ENCODE measurements at regions not wholly inside any gene's neighbourhood (a gene's known extent, or its start where the extent isn't known, plus 50 kb on each side); places are given as distances from the start of the nearest gene placed in this dataset.
"Not testable (repeated sequence)": the region's sequence is repeated elsewhere in the genome, so short reads cannot be mapped to it uniquely, and the experiment has no call there.

DNA sequence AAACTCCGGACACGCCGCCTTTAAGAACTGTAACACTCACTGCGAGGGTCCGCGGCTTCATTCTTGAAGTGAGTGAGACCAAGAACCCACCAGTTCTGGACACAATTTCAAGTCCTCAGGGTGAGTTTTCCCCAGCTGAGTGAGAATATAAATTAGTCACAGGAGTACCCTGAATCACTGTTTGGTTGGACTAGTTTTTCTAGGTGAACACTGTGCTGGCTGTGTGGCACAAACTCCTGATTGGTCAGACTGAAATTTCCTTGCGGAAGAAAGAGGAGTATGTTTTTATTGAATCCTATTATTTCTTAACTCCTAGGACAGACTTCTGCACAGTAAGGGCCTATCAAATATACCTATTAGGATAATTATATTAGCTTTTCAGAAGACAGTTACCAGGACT is 288.1 kb upstream of the UBE2E3 start:
- DNase-seq = no peak

DNA sequence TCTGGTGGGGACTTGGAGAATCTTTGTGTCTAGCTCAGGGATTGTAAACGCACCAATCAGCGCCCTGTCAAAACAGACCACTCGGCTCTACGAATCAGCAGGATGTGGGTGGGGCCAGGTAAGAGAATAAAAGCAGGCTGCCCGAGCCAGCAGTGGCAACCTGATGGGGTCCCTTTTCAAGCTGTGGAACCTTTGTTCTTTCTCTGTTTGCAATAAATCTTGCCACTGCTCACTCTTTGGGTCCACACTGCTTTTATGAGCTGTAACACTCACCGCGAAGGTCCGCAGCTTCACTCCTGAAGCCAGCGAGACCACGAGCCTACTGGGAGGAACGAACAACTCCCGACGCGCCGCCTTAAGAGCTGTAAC is 288.6 kb upstream of the UBE2E3 start:
- DNase-seq = not testable (repeated sequence)

DNA sequence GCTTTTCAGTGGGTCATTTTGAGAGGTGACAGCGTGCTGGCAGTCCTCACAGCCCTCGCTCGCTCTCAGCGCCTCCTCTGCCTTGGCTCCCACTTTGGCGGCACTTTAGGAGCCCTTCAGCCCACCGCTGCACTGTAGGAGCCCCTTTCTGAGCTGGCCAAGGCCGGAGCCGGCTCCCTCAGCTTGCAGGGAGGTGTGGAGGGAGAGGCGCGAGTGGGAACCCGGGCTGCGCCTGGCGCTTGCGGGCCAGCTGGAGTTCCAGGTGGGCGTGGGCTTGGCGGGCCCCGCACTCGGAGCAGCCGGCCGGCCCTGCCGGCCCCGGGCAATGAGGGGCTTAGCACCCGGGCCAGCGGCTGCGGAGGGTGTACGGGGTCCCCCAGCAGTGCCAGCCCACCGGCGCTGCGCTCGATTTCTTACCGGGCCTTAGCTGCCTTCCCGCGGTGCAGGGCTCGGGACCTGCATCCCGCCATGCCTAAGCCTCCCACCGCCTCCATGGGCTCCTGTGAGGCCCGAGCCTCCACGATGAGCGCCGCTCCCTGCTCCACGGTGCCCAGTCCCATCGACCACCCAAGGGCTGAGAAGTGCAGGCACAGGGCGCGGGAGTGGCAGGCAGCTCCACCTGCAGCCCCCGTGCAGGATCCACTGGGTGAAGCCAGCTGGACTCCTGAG is 289.1 kb upstream of the UBE2E3 start:
- DNase-seq = not testable (repeated sequence)

DNA sequence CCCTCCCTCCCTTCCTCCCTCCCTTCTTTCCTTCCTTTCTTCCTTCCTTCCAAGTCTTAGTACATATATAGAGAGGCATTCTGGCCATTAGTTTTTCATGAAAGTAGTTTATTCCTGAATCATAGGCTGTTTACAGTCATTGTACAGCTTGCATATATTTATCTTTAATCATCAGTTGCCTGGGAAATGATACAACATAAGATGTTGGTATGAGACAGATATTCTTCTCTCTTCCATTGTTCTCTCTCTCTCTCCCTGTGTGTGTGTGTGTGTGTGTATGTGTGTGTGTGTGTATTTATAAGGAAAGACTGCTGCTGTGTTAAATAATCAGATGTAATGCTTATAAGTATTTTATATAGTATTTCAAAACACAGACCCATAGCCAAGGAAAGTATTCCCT is 289.8 kb upstream of the UBE2E3 start:
- DNase-seq = no peak

DNA sequence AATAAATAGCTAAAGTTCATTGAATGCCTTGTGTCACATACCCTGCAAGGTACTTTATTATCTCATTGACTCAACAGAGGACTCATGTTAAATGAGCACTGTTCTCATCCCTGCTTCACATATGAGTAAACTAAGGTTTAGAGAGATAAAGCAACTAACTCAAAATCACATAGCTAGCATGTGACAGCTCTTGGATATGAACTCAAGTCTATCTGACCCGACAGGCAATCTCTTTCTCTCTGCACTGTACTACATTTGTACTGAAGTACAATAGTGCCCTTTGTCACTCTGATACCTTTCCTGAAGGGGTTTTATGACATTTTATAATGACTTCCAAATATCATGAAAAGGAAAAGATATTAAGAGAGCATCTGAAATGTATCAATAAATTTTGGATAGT is 297.5 kb upstream of the UBE2E3 start:
- DNase-seq = no peak

DNA sequence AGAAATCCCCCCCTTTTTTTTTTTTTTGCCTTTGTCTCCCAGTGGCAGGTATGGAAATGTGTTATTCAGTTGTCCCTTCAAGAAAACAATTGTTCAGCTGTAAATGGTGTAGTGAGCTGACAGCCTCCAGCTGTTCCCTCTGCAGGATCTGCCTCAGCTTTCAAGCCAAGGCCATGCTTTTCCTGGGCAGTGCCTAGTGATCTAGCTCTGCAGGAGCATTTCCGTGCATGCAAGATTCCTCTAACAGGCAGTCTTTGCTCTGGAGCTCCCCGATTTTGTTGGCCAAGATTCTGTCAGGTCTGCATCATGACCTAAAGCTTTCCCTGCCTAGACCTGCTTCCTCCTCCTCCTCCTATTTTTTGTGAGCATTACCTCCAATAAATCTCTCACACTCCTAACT is 300.7 kb upstream of the UBE2E3 start:
- DNase-seq = no peak

DNA sequence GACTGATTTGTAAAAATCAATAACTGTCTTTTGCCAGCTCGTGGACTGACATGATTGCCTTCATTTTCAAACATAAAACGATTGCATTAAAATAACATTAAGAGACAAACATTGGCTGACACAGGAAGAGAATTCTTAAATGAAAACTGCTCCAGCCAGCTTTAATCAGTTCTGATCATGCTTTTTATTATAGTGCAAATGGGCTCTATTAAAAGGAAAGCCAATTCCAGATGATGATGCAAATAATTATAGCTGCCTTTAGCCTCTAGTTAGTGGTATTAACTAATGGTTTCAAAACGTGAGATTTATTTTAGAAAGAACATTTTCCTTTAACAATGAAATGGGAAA is 301.8 kb upstream of the UBE2E3 start:
- no peak for DNase-seq

DNA sequence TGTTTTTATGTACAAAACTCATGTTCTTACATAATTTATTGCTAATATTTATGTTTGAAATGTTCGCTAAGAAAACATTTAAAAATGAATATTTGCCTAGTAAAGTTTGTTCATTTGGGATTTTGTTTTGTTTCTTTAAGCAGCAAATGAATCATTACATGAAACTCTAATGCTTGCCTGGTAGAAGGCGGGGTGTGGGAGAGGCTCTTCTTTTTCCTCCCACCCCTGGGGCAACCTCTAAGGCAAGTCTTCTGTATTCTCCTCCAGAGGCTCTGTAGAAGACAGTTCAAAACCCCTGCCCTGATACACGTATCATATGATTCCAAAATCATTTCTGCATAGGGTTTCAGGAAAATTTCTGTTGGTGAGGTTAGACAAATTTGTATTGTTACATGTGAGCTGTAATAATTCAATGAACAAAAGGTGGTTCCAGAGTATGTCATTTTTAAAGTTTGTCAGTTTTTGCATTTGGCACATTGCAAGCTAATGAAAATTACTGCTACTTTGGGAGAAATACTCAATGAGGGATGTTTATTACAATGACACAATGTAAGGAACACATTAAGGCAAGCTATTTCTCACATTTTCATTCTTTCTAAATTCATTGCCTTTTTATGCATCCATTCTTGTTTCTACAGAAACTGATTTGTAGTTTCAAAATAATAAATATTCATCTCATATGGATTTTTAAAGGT is 302.3 kb upstream of the UBE2E3 start:
- DNase-seq = no peak

DNA sequence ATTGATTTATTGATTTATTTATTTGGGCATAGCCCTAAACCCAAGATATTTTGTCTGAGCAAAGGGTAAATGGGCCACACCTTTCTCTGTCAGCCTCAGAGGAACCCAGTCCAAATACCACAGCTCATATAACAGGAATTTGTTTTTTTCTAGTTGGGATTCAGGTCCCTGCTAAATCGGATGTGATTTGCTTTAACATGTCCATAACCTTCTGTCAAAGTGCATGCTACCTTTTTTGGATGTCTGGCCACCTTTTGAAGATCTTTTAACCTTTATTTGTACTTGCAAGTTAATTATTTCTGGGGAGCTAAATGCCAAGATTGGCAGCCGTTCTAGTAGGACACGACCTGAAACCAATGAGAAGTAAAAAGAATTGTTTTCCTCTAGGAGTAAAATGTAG is 303.2 kb upstream of the UBE2E3 start:
- DNase-seq = no peak

DNA sequence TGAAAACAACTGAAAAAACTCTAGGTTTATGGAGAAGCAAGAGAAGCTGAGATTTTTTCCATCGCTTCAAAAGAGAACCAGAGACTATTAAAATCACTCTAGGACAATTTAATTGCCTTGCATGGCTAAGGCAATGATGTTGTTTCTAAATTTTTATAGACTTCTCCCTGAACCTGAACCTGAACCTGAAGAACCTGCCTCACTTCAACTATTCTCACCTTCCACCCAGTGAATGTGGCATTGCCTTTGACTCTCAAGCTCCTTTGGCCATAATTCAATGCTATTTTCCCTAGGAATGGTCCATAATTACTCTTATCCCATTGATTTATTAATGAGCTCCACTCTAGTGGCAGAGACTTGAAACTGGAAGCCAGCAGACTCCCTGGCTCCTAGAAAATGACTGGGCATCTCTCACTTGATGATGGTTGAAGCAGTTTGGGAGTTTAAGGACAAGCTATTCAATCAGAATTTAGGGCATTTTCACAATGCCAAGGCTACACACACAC is 303.8 kb upstream of the UBE2E3 start:
- no peak for DNase-seq

DNA sequence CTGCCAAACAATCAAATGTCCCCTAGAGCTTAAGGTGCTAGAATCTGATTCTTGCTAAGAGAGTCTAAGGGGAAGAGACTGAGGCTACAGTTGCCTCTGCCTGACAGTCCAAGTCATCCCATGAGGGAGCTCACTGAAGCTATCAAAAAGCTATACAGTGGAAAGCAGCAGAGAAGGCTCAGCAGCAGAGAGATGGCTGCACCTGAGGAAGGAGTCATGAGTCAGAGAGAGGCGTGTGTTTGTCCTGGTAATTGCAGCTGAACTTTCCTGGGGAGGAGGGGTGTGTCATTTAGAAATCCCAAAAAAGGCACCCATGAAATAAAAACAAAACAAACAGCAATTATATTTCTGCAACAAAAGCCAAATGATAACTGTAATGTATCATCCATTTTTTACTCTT is 305.2 kb upstream of the UBE2E3 start:
- no peak for DNase-seq

DNA sequence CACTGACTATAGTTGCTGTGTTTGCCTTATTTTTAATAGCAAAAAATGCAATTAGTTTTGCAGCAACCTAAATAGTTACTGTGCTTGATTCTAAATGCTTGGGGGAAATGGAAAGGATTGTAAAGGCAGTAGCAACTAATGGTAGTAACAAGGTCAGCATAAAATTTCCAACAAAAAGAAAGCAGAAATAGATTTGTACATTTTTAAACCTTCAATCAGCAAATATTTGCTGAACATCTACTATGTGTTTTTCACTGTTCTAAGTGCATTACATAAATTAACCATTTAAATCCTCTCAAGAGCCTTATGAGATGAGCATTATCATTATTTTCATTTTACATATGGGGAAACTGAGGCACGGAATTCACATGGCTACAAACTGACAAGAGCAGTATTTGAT is 308.0 kb upstream of the UBE2E3 start:
- DNase-seq = no peak

DNA sequence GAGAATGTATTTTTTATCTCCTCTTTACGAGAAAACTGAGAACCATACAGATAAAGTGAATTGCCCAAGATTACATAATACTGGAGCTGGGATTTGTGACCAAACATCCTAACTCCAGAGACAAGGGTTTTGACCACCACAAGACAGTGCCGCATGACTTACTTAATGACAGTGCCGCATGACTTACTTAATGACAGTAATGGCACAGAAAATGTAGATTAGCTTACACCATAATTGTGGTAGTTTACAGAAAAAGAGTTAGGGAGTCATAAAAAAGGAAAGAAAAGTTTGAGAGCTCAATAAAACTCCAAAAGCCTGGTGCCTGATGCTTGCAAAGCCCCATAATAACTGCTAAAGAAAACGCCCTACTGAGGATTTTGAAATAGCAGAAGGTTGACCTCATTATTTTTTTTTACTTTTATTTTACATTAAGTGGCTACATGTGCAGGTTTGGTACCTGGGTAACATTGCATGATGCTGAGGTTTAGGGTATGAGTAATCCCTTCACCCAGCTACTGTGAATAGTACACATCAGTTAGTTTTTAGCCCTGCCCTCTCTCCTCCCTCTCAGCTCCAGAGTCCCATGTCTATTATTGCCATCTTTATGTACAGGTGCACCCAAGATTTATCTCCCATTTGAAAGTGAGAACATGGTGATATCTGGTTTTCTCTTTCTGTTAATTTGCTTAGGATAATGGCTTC is 310.0 kb upstream of the UBE2E3 start:
- no peak for DNase-seq

DNA sequence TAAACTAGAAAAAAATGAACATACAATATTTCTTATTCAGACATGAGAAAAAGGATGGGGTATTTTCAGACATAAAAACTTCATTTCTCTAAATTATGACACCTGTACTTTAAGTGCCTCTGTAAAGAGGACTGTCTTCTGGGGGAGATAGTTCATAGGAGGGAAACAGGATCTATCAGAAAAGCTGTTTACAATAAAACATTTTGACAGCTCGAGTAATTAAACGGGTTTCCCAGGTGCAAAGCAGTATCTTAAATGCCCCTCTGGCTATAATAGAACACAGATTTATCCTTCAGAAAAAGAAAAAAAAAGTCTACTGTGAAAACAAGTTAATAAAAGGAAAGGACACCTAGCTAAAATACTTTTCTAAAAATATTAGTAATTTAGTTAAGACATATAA is 311.4 kb upstream of the UBE2E3 start:
- DNase-seq = no peak

DNA sequence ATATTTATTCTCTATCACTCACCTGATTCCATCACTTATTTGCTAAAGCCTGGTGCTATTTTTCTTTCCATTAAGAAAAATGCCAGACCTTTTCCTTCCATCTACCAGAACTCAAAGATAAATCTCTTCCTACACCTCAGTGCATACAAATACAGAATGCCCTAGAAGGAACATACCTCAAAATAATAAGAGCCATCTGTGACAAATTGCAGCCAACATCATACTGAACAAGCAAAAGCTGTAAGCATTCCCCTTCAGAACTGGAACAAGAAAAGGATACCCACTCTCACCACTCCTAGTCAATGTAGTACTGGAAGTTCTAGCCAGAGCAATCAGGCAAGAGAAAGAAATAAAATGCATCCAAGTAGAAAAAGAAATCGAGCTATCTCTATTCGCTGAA is 315.9 kb upstream of the UBE2E3 start:
- DNase-seq = no peak

DNA sequence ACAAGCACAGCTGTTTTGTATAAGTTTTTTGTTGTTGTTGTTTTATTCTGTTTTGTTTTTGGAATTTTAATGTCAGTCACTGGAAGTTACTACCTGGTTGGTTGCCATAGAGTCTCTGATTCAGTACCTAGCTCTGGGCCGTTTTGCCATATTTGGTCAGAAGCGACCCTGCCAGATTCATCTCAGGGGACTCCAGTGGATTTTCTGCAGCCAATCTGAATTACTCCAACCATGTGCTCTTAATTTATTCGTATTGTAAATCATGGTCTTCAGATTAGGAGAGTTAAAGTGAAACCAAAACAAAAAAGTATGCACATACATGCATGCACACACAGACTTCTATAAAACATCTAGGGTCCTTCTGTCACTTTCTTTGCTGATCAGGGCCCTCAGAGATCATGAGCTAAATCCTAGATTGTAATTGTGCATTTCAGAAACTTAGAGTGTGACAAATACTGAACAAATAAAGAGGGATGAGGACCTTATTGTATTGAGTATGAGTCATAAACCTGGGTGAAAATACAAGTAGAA is 317.4 kb upstream of the UBE2E3 start:
- DNase-seq = no peak

DNA sequence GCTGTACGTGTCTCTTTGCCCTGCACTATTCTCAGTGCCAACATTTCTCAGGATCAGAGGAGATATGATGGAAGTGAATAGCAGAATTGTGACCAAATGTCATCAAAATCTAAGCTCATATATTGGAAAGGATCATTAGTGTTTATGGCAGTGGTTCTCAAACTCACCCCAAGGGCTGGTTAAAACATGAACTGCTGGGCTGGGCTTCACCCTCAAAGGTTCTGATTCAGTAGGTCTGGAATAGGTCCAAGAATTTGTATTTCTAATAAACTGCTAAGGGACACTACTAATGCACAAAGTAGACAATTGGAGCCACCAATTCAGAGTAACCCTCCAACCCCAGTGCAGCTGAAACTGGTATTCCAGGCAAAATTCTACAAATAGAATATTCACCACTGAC is 317.9 kb upstream of the UBE2E3 start:
- no peak for DNase-seq

DNA sequence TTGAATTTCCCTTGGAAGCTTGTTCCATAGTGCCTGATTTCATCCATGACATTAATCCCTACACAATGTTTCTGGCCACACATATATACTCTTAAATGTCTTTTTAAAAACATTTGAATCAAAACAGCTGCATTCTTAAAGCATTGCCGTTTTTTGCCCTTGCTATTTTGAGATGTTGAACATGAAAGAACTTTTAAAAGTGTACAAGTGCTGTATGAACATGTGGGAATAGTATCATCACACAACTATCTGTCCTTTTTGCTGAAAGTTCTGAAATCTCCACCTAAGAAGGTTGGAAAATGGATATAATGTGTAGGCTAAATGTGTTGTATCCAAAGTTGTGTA is 318.7 kb upstream of the UBE2E3 start:
- DNase-seq = no peak

DNA sequence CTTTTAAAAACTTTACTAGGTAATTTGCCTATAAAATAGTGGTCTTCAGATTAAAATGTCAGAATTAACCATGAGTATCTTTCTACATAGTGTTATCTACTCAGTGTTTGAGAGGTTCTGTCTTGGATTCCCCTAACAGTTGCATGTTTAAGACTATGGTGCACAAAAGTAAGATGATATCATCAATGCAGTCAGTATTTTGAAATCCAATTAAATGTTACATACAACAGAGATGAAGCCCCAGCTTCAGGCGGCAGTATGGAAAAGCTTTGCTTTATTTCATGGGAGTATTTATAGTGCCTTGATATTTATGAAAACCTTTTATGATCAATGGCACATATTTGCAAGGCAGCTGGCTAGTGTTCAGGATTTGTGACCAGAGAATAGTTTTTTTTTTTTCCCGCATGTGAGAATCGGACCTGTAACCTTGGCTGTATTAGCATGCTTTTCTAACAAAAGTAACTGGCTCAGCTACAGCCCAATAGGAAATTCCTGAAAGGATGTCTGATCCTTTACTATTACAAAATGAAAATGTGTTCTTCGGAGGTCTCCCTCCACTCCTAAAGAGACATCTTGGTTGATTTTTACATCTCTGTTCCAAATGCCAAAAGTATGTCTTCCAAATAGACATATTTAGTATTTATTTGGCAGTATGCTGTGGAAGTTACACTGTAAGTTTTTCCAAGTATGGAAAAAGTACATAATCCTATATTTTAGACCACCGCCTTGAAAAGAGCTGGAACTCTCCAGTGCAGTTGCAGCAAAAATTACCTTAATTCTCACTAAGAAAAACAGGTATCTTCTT is 319.3 kb upstream of the UBE2E3 start:
- DNase-seq = no peak

DNA sequence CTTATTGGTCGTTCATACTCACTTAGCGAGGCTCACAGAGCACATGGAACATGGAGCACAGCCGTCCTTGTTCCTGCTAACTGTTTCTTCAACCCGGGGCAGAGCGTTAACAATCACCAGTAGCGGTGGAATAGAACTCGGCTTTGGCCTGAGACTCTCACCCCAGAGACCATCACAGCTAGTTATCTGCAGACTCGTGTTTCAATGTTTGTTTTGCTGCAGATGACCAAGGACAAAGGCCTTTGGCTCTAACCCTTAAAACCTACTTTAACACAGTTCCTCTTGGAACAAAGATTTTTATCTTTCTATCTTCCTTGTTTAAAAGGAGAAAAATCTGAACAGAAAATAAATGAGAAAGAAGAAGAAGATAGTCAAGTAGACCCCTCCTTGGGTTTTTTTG is 320.2 kb upstream of the UBE2E3 start:
- DNase-seq = no peak

DNA sequence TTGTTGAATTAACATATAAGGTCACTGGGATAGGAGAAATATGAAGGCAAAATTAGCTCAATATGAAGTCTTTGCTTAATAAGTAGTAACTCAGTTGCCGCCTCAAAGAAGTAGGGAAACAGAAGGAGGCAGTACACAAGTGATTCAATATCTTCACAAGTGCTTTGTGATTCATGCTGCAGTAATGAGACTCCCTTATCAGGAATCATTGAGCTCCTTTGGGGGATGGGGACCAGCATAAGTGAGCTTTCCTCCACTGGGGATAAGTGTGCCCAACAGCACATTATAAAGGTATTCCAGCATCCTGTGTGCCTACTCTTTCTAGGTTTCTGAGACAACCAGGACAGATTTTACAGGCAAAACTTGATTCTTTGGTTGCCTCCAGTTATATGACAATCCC is 323.4 kb upstream of the UBE2E3 start:
- no peak for DNase-seq

DNA sequence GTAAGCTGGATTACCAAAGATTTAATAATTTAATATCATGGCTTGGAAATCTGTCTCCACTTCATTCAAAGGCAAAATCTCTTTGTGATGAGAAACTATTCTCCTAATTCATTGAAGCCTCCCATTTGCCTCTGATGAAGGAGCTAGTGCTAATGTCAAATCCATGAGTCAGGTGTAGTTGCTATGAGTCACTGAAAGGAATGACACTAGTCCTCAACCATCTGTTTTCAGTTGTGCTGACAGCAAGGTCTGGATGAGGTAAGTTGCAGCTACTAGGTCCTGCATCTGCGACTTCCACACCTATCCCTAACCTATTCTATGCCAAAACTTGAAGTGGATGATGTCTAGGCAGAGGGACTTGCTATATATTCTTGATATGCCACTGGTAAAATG is 324.0 kb upstream of the UBE2E3 start:
- no peak for DNase-seq

DNA sequence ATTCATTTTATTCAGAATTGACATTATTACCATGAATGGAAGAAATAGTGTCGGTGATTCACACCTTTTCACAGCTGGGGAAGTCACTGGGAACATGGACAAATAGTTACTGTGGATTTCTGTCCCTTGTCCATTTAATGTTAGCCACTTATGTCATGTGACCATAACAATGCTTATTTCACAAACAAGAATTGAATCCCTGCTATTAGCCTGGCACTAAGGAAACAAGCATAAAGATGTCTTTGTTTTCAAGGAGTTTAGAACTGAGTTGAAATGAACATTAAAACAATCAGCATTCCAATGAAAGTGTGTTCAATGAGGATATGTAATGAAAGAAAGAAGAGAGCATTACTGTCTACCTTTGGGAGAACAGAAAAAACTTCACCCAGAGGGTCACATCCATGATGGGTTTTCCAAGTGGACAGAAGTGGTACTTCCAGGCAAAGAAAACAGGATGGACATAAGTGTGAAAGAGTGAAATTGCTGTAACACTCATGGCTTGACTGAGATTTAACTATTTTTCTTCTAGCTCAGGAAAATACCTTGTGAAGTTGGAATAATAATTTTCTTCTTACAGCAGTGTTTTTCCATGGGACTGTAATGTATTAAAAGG is 324.5 kb upstream of the UBE2E3 start:
- no peak for DNase-seq
